ENCODE measurements at regions not wholly inside any gene's neighbourhood (a gene's known extent, or its start where the extent isn't known, plus 50 kb on each side); places are given as distances from the start of the nearest gene placed in this dataset.
"Not testable (repeated sequence)": the region's sequence is repeated elsewhere in the genome, so short reads cannot be mapped to it uniquely, and the experiment has no call there.

DNA sequence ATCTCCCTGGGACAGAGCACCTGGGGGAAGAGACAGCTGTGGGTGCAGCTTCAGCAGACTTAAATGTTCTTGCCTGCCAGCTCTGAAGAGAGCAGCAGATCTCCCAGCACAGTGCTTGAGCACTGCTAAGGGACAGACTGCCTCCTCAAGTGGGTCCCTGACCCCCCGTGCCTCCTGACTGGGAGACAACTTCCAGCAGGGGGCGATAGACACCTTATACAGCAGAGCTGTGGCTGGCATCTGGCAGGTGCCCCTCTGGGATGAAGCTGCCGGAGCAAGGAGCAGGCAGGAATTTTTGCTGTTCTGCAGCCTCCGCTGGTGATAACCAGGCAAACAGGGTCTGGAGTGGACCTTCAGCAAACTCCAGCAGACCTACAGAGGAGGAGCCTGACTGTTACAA is 541.7 kb upstream of the PITX2 start:
- H2AK5ac ChIP-seq (ENCODE audit: low read depth, low read length); H3K36me3 ChIP-seq (ENCODE audit: control insufficient read depth in 2 of 4, insufficient read depth in 4 of 4, low read length in 3 of 4); H4K5ac ChIP-seq (ENCODE audit: insufficient read length, low read depth, low read length); H2BK5ac ChIP-seq (ENCODE audit: low read depth, low read length); H3K79me2 ChIP-seq (ENCODE audit: control insufficient read depth in 1 of 2, insufficient read depth in 2 of 2, low read length in 2 of 2); H3K23ac ChIP-seq (ENCODE audit: insufficient read length); H3K18ac ChIP-seq (ENCODE audit: extremely low read depth, low read length); H2BK12ac ChIP-seq (ENCODE audit: low read depth, low read length); H4K8ac ChIP-seq (ENCODE audit: extremely low read depth, insufficient read depth, low read length); H3K14ac ChIP-seq (ENCODE audit: insufficient read length); H2BK20ac ChIP-seq (ENCODE audit: low read length); H3K27me3 ChIP-seq (replicated peaks in 1 of 4; ENCODE audit: control insufficient read depth in 3 of 4, extremely low read depth in 1 of 4, insufficient read depth in 3 of 4, low read length in 3 of 4); H3K79me1 ChIP-seq (ENCODE audit: low read depth, low read length); H2BK120ac ChIP-seq (replicated peaks; ENCODE audit: low read depth, low read length); H4K91ac ChIP-seq (replicated peaks; ENCODE audit: insufficient read length, low read length); H3K23me2 ChIP-seq (ENCODE audit: low read depth, low read length); H4K20me1 ChIP-seq (replicated peaks in 1 of 2; ENCODE audit: control insufficient read depth in 1 of 2, insufficient read depth in 2 of 2, low read length in 2 of 2); H2AFZ ChIP-seq (ENCODE audit: low read length); H3K9ac ChIP-seq (replicated peaks in 1 of 4; ENCODE audit: extremely low read depth in 1 of 4, low read depth in 3 of 4, low read length in 3 of 4); H3K27ac ChIP-seq (ENCODE audit: low read depth, low read length); FAIRE-seq; H3K56ac ChIP-seq (replicated peaks; ENCODE audit: insufficient read length, low read depth, low read length); H2BK15ac ChIP-seq (ENCODE audit: low read length); H3K4me1 ChIP-seq (replicated peaks in 1 of 4; ENCODE audit: control insufficient read depth in 3 of 4, insufficient read depth in 4 of 4, low read length in 3 of 4); H3K4ac ChIP-seq (replicated peaks; ENCODE audit: insufficient read length, low read depth, low read length); H3K4me2 ChIP-seq (ENCODE audit: insufficient read depth in 1 of 2, low read depth in 2 of 2, low read length in 2 of 2); H3K4me3 ChIP-seq (ENCODE audit: extremely low read depth in 1 of 4, insufficient read depth in 2 of 4, low read depth in 3 of 4, low read length in 4 of 4); H3K9me3 ChIP-seq (ENCODE audit: insufficient read depth in 2 of 2, low read depth in 1 of 2, low read length in 1 of 2): not testable (repeated sequence)
- 80% methylated on average over 3 of the region's 4 CpGs; no CpG with 5 or more reads in 1 of the 2 experiments for WGBS, 2 experiments (ENCODE audit: extremely low coverage in 1 of 2, insufficient coverage in 1 of 2, insufficient read length in 1 of 2, insufficient replicate concordance in 2 of 2, low coverage in 1 of 2, low lambda C conversion rate in 2 of 2, missing lambda C conversion rate in 1 of 2)
- ChIA-PET POLR2A (ENCODE audit: partially characterized antibody) (interaction anchor here (0.6 kb wide), 1 partner anchor 1021 kb away, joined by 3 read pairs; no protein-coding TSS in a partner anchor), CTCF (ENCODE audit: partially characterized antibody) (interaction anchor here (0.6 to 1.7 kb wide), 14 partner anchors 8 to 644 kb away, joined by 3 to 4 read pairs (median 3); no protein-coding TSS in a partner anchor)
- TF ChIP-seq, protein P1, sequence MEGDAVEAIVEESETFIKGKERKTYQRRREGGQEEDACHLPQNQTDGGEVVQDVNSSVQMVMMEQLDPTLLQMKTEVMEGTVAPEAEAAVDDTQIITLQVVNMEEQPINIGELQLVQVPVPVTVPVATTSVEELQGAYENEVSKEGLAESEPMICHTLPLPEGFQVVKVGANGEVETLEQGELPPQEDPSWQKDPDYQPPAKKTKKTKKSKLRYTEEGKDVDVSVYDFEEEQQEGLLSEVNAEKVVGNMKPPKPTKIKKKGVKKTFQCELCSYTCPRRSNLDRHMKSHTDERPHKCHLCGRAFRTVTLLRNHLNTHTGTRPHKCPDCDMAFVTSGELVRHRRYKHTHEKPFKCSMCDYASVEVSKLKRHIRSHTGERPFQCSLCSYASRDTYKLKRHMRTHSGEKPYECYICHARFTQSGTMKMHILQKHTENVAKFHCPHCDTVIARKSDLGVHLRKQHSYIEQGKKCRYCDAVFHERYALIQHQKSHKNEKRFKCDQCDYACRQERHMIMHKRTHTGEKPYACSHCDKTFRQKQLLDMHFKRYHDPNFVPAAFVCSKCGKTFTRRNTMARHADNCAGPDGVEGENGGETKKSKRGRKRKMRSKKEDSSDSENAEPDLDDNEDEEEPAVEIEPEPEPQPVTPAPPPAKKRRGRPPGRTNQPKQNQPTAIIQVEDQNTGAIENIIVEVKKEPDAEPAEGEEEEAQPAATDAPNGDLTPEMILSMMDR (IDR thresholded peaks at IDR 0.05; ENCODE audit: control extremely low read depth in 1 of 3, insufficient read depth in 1 of 3, low read depth in 1 of 3, low read length in 3 of 3), result peak; percentile 68 to 75 (median 70)
- peak; percentile 74 to 79 for TF ChIP-seq RAD21 (IDR thresholded peaks at IDR 0.05 in 1 of 2, conservative IDR thresholded peaks at IDR 0.05 in 1 of 2; ENCODE audit: low read depth in 2 of 2, low read length in 2 of 2)
- DNase-seq (ENCODE audit: low read depth in 1 of 2, low spot score in 2 of 2), result peak; percentile 46 to 83
